Kasumi-1 (cell line): ENCODE measurements at regions not wholly inside any gene's neighbourhood (a gene's known extent, or its start where the extent isn't known, plus 50 kb on each side); places are given as distances from the start of the nearest gene placed in this dataset.

Source experiments
- DNase-seq, 2 experiments: peaks; one replicate each; lab custom pipeline; 2025; lab: John Stamatoyannopoulos, UW

- DNase-seq: no peak
Observed at GRCh38 chr2:41483982-41484857, 563.6 kb upstream of the PKDCC start.

- DNase-seq: no peak
Observed at GRCh38 chr2:41484858-41485234, 563.0 kb upstream of the PKDCC start.

- no peak for DNase-seq
Observed at GRCh38 chr2:41486948-41487347, 560.9 kb upstream of the PKDCC start.

GRCh38 chr2:41488888-41489287, 558.9 kb upstream of the PKDCC start:
- no peak for DNase-seq

- DNase-seq: no peak
Observed at GRCh38 chr2:41489638-41490037, 558.2 kb upstream of the PKDCC start.

GRCh38 chr2:41495050-41495449, 552.8 kb upstream of the PKDCC start:
- no peak for DNase-seq

GRCh38 chr2:41496908-41497307, 550.9 kb upstream of the PKDCC start:
- no peak for DNase-seq

GRCh38 chr2:41498781-41499180, 549.0 kb upstream of the PKDCC start:
- no peak for DNase-seq

- DNase-seq: no peak
Observed at GRCh38 chr2:41500895-41501294, 546.9 kb upstream of the PKDCC start.

- DNase-seq: no peak
Observed at GRCh38 chr2:41502752-41503151, 545.1 kb upstream of the PKDCC start.

GRCh38 chr2:41504532-41504931, 543.3 kb upstream of the PKDCC start:
- DNase-seq: no peak

GRCh38 chr2:41510108-41510507, 537.7 kb upstream of the PKDCC start:
- peak; percentile 93 to 94 for DNase-seq

- peak; percentile 23 to 65 for DNase-seq
Observed at GRCh38 chr2:41521211-41521610, 526.6 kb upstream of the PKDCC start.

GRCh38 chr2:41527525-41528323, 520.1 kb upstream of the PKDCC start:
- no peak for DNase-seq

- no peak for DNase-seq
Observed at GRCh38 chr2:41535575-41535974, 512.2 kb upstream of the PKDCC start.

GRCh38 chr2:41540272-41540998, 507.4 kb upstream of the PKDCC start:
- DNase-seq: no peak

- no peak for DNase-seq
Observed at GRCh38 chr2:41543726-41544125, 504.1 kb upstream of the PKDCC start.

- DNase-seq: no peak
Observed at GRCh38 chr2:41544709-41545108, 503.1 kb upstream of the PKDCC start.

GRCh38 chr2:41546031-41546430, 501.8 kb upstream of the PKDCC start:
- DNase-seq: no peak

- no peak for DNase-seq
Observed at GRCh38 chr2:41568648-41569047, 479.2 kb upstream of the PKDCC start.

- DNase-seq: no peak
Observed at GRCh38 chr2:41572154-41572553, 475.7 kb upstream of the PKDCC start.

- DNase-seq: no peak
Observed at GRCh38 chr2:41576423-41576822, 471.4 kb upstream of the PKDCC start.

- DNase-seq: no peak
Observed at GRCh38 chr2:41579806-41580205, 468.0 kb upstream of the PKDCC start.
